Suppressor macrophage (primary cell): ENCODE measurements at regions not wholly inside any gene's neighbourhood (a gene's known extent, or its start where the extent isn't known, plus 50 kb on each side); places are given as distances from the start of the nearest gene placed in this dataset.
A peak's percentile ranks its signal among the peaks of the same experiment; 100 is the strongest.

Experiments used
- DNase-seq, 4 experiments: peaks; one replicate each; pipeline ENCODE4 v3.0.0-alpha.2; 2020 to 2022

DNA sequence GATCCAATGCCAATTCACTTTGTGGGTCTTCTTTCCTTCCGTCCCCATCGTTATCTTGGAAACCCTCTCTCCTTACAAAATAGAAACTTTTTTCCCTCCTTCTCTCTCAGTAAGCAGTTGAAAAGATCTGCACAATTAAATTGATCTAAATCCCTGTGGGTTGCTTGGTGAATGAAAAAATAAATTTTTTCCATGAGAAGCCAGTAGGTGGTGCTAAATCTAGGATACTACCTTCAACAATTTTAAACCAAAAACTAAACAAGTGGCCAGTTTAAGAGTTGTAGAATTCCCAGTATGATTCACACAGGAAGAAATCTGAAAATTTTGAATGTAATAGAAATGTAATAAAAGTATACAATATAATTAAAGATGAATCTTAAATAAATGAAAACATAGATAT, 990.3 kb upstream of the ZNF722 start:
- peak in 1 of 4 experiments; percentile 1 for DNase-seq

DNA sequence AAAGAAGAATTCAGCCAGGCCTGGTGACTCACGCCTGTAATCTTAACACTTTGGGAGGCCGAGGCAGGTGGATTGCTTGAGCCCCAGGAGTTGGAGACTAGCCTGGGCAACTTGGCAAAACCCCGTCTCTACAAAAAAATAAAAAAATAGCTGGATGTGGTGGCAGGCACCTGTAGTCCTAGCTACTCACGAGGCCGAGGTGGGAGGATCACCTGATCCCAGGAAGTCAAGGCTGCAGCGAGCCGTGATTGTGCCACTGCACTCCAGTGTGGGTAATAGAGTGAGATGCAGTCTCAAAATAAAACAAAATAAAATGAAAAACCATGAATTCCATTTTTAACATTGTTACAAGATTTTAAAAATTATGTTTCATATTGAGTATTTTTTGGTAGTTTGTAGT, 988.9 kb upstream of the ZNF722 start:
- DNase-seq = no peak

DNA sequence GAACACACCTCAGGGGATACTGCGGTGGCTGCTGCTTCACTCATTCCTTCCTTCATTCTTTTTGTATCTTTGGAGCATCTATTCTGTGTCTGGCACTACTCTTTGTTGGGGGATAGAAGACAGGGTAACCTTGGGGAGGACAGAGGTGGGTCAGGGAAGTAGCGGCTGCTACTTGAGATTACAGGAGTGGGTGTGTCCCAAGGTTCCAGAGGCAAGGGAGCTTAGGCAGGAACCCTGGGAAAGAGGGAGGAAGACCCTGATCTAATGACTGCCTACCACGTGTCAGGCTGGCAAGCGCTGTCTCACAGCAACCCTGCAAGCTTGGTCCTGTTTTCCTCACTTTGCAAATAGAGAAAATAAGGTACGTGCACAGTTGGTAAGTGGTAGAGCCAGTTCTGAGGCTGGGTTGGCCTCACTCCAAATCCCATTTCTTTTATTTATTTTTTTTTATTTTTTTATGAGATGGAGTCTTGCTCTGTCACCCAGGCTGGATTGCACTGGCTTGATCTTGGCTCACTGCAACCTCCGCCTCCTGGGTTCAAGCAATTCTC, 985.9 kb upstream of the ZNF722 start:
- DNase-seq = no peak

DNA sequence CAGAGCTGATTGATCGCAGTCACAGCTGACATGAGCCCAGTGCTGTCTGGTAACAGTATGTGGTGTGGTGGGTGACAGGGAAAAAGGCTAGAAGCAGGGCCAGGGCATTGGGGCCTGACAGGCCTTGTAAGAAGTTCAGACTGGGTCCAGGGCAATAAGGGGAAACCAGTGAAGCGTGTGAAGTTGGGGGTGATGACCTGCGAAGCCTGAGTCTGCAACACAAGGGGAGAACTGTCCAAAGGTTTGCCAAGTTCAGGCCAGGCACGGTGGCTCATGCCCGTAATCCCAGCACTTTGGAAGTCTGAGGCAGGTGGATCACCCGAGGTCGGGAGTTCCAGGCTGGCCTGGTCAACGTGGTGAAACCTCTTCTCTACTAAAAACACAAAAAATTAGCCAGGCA, 983.9 kb upstream of the ZNF722 start:
- DNase-seq = no peak

DNA sequence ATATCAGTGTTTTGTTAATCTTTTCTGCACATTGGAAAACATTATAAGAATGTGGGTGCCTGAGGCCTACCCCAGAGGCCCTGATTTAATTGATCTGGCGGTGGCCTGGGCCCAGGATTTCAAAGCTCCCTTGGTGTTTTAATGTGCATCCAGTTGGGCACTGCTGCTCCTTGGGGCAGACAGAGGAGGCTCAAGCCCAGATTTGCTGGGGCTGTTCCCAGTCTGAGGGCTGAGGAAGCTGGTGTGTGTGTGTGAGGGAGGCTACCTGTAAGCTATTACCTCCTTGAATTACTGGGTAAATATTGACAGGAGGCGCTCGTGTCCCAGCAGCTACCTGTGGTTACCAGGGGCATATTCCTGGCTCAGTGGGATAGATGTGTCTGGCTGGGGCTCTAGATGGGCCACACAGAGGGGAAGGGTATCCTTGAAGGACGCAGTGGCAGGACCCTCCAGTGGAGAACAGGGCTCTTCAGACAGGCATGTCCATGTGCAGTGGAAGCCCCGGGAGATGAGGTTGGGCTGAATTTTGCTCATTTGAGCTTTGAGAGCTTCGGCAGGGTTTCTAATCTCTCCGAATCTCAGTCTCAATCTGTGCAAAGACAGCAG, 975.4 kb upstream of the ZNF722 start:
- DNase-seq = no peak

DNA sequence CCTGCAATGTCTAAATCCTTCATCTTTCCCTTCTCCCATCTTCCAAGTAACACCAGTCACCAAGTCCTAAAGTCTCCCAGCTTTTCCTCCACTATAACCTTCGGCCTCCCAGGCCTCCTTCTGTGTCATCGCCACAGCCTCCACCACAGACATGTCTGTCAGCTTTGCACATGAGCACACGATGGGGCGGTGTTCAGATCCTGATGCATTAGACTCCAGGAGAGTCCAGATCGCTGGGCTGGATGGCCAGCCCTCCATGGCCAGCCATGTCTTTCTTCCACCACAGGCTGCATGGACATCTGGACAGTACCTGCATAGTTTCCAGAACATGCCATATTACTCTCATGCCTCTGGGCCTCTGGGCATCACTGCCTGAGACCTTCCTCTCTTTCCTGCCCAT, 974.2 kb upstream of the ZNF722 start:
- DNase-seq = no peak

DNA sequence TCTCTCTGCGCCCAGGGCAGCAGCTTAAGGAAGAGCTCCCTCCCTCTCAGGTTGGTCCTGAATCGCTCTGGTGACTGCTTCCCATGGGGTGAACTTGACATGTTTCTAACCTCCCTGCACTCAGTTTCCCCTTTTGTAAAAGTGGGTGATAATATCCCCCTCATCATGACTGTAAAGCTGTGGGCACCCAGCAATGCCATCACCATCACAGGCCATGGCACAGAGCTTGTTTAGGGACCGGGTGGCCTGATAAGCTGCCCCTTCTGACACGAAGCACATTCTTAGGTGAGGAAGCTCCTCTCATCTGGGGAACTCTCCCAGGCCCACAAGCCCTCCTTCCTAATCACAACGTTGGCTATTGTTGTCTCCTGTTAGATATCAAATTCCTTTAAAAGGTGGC, 972.8 kb upstream of the ZNF722 start:
- DNase-seq = no peak

DNA sequence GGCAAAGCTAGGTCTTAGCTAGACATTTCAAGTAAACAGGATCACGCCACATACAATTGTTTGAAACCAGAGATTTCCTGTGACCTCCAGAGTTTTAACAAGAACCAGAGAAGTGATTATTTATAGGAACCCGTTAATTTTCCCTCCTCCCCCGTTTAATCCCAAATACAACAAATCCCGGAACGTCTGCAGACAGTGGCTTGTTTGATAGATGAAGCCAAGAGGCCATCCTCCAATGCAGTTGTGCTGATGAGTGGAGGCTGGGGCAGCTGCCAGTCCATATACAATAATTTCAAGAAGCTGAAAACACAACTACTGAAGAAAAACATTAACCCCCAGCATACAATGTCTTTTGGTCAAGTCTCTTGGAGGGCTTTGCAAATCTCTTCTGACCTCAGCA, 971.6 kb upstream of the ZNF722 start:
- no peak for DNase-seq

DNA sequence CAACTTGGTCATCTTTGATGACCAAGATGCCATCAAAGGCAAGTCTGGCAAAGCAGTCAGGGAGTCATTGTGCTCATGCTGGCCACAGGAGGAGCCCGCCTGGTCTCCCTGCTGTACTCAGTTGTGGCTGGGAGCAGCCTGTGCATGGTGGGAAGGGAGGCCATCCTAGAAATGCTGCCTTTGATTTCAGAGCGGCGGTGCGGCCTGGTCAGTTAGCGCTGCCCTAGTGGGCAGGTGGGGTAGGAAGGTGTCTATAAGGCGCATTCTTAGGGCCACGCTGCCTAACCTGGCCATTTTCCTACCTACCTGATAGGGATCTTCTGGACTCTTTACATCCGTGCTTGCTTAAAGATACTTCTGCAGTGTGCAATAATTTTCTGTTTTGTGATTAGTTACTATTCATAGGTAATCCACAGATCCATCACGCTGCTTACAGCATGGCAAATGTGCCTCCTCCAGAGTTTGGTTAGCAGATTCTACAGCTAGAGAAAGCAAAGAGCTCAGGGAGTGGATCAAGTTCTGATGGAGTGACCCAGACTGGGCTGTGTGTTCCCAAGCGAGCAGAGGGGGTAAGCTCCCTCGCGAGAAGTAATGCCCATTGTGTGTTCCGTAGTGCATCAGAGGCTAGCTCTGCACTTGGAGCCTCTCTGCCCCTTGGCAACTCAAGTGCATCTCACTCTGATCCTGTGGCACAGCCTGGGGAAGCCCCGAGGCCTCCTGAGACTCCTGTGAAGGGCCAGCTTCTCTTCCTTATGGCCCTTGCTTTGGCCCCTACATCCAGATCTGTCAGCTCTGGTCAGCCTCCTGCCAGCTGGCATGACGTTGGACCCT, 970.1 kb upstream of the ZNF722 start:
- DNase-seq = no peak

DNA sequence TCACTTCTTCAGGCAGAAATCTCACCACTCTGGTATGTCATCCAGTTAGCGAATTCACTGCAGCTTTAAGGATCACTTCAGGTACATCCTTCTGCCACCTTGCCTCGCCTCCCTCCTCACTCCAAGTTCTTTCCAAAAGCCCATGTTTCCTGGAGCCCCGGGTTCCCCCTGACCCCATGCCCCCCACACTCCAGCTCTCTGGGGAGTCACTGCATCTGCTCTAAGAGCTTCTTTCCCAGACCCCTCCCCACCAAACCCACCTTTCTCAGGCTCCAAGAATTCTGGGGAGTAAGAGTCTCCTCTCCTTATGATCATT, 969.5 kb upstream of the ZNF722 start:
- no peak for DNase-seq

DNA sequence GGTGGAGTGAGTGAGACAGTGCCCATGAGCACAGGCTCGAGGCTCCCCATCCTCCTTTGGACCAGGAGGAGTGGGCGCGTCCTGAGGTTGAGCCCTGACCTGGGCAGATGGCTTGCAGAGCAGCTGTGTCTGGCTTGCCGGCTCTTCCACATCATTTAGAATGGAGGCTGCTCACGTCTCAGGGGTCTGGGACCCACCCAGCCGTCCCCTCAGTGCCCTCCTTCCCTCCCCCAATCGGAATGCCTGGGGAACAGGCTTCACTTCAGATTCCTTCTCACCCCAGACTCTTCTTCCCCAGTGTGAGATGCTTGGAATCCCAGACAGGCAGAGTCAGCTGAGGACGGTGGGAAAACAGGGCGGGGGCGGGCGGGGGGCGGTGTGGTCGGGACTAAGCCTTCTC, 968.6 kb upstream of the ZNF722 start:
- DNase-seq = no peak

DNA sequence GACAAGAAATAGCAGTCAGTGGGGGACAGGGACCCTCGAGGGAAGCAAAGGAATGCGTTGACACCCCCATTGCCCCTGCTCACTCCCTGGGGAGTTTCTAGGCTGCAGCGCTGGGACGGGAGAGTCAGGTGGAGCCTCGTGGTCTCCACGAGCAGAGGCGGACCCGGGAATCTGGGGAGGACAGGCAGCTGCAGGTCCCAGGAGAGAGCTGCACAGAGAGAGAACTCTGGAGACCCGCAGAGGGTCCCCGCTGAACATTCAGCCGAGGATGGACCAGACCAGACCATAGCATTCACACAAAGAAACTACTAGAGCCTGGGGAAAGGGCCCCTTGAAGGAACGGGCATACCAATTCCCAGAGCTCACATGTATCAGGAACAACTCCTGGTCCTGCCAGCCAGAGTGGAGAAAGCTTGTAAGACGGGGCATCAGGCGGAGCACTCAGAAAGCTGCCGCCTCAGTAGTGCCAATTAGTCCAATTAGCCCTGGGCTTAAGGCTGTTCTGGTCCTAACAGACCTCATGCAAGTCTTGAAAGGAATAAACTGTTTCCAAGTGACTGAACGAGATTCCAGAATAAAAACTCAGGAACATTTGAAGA, 966.7 kb upstream of the ZNF722 start:
- no peak for DNase-seq

DNA sequence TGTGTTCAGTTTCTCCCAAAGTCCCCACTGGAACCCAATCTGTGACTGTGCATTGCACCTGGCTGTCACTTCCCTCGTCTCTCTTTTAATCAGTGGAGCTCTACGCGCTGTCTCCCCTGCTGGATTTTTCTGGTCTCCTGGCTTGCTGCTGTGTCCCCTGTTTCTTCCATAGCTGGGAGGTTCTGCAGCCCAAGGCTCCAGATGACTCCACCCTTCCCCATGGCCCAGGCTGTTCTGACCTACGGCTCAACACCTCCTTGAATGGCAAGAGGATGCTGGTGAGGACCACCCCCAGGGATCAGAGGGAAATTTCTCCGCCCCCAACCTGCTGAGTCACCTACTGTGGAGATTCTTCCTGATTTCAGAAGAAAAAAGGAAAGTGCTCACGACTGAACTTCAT, 961.4 kb upstream of the ZNF722 start:
- DNase-seq = no peak

DNA sequence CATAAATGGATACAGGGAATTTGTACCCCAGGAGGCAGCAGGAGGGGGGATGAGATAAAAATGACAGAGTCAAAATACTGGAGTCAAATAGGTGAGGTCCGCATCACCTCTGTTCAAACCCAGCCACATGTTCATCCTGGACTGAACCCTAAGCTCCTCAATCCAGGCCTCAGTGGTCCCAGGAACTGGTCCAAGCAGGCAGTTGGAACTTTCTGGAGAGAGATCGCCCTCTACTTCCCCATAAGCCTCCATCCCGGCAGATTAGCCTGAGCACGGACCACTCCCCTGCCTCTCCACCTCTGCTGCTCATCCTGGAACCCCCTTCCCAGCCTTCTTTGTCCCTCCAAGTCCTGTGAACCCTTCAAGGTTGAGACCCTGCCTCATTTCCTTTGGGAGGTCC, 959.7 kb upstream of the ZNF722 start:
- DNase-seq = no peak

DNA sequence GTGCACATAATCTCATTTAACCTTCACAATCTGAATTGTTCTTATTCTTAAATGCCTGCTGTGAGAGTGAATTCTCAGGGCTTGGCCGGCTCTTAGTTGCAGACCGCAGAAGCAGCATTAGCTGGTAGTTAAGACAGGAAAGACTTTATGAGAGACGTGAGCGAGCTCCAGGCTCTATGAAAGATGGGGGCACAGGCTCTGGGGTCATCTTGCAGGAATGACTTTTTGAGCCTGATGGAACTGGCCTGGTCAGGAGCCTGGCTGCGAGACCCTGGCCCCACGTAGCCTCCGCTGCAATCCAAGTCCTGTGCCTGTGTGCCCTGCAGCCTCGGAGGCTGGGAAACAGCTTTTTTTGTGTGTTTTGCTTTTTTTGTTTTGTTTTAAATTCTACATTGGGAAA, 958.8 kb upstream of the ZNF722 start:
- no peak for DNase-seq

DNA sequence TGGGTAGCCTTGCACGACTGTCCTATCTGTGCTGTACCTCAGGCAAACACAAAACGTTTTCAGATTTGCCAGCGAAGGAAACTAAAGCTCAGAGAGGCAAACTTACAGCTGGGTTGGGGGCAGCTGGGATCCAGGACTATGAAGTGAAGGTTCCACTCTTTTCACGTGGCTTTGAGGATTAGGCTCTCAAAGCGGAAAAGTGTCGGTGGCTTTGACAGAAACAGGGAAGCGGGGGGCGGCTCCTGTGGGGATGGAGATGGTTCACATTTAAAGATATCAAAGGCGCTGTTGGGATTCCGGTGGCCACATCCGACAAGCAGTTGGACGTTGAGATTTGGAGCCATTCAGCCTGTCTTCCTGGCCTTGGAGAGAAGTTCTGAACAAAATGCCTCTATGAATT, 958.3 kb upstream of the ZNF722 start:
- DNase-seq = no peak

DNA sequence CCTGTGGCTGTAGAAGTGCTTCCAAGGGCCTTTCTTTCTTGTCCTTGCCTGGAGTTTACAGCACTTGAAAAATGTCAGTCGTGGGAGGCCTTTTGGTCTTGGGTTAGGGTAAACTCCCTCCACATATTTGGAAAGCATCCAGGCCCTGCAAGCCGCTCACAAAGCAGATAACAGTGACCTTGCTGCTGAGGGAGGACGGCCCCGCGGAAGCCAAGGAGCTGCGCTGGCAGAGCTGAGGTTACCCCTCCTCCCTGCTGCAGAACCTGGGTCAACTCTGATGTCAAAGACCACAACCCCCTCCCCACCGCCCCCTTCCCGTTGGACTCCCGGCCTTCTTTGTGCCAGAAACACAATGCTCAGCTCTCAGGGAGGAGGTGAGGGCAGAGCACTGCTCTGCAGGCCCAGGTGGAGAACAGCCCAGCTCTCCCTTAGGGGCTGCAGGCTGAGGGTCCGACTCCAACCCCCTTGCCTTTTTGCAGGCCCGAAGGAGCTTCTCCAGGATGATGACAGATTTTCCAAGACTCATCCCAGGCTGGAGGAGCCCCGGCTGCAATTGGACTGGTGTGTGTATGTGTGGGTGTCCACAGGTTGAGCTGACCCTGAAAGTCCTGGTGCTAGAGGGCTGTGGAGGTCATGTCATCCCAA, 957.6 kb upstream of the ZNF722 start:
- no peak for DNase-seq

DNA sequence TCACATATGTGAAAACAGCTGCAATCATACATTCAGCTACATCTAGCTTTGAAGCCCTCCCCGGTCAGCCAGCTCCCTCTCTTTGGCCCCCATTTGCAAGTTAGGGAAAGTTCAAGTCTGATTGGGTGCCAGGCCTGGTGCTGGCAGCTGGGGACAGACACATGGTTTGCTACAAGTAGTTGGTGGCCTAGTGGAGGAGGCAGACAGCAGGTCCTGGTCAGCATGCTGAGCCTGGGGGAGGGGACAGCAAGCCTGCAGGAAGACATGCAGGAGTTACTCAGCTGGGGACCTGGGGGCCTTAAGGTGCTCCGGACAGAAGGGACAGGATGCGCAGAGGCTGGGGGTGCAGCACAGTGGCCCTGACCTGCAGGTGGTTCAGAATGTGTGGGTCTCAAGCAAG, 956.9 kb upstream of the ZNF722 start:
- DNase-seq = no peak

DNA sequence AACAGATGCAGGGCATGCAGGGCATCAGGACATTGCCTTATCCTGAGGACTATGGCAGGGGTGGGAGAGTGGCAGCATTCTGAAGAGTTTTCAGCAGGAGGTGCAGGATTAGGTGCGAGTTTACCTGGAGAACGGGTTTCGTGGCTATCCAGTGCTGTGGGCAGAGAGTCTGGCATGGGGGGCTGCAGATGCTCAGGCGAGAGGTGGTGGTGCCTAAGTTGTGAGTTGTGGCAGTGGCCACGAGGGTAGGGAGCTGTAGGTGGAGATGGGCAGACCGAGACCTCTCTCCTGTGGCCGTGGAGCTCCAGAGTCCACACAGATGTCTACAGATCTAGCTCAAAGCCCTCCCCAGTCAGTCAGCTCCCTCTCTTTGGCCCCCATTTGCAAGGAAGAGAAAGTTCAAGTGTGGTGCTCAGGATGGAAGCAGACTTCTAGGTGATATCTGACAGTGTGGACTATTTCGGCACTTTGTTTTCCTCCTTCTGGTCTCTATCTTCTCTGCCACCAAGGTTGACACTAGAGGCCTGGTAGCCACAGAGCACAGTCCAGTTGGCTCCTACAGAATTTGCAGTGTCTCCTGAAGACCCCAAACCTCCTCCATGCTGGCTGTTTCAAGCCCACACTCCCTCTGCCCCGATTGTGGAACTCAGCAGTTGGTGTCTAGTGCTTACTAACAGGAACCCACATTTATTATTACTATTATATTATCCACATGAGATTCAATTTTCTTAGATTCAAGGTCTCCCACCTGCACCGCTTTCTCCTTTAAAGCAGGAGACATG, 955.7 kb upstream of the ZNF722 start:
- DNase-seq = no peak

DNA sequence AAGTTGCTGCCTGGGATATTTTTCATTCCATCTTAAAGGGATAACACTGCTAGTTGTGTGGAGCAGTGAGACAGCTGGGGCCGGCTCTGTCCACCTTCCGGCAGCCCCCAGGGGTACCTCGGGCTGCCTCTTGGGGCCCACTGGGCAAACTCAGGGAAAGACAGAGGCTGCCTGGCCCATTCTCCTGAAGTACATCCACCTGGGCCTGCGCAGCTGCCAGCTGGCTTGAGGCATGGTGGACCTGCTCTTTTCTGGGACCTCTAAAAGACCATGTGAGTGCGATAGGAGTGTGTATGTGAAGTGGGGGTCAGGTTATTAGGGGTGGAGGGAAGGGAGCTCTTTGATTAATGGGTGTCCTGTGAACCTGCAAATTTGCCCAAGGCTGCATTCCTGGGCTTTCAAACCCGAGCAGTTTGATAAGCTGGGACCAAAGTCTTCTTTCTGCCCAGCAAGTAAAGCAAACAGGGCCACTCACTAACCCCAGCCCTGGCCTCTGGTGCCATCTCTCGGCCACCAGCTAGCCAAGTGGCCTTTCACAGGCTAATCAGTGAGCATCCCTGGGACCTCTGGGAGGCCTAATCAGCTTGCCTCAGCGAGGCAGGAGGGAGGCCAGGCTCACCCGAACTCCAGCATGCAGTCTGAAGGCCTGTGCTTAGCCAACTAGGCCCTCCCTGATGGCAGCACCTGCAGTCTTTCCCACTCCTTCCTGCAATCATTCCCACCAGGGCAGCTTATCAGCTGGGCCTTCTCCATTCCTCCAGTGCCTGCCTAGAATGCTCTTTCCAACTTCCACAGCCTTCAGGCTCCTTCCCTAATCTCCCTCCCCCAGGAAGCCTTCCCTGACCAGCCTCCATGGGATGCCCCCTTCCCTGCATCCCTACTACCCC, 954.7 kb upstream of the ZNF722 start:
- no peak for DNase-seq

DNA sequence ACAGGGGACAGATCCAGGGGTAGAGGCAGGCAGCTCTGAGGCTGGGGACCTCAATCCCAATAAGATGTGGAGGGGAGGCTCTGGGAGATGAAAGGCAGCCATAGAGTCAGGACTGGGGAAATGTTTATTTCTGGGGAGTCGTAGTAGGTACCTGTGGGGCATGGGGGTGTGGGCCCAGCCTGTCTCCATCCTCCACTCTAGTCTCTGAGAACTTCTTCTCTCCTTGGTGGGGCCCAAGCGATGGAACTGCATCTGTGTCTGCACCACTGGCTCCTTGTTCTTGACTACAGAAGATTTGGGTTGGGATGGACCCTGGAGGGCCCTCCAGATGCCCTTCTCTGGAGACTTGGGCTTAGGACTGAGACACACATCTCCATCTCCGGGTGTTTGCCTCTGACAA, 953.9 kb upstream of the ZNF722 start:
- DNase-seq = no peak

DNA sequence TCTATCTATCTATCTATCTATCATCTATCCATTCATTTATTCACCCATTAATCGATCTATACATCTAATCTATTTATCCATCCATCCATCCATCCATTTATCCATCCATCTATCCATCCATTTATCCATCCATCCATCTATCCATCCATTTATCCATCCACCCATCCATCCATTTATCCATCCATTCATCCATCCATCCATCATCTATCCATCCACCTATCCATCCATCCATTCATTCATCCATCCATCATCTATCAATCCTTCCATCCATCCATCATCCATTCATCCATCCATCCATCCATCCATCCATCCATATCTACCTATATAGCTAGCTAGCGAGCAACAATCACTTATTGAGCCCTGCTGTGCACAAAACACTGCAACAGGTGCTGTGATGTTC, 953.1 kb upstream of the ZNF722 start:
- DNase-seq = no peak
